GOT3 (cell line): ENCODE measurements at regions not wholly inside any gene's neighbourhood (a gene's known extent, or its start where the extent isn't known, plus 50 kb on each side); places are given as distances from the start of the nearest gene placed in this dataset.

Experiments
- DNase-seq: peaks from one replicate; lab custom pipeline; 2025; ENCODE audit warnings: mixed read lengths; lab: John Stamatoyannopoulos, UW

GRCh38 chr21:41671859-41672542 lies 94.9 kb downstream of the RIPK4 start:
- DNase-seq, result no peak

GRCh38 chr21:41671212-41671762 lies 95.6 kb downstream of the RIPK4 start:
- no peak for DNase-seq

- DNase-seq, result no peak
Observed at GRCh38 chr21:41670056-41670805, 96.6 kb downstream of the RIPK4 start.

GRCh38 chr21:41669533-41669830 lies 97.4 kb downstream of the RIPK4 start:
- no peak for DNase-seq

DNA sequence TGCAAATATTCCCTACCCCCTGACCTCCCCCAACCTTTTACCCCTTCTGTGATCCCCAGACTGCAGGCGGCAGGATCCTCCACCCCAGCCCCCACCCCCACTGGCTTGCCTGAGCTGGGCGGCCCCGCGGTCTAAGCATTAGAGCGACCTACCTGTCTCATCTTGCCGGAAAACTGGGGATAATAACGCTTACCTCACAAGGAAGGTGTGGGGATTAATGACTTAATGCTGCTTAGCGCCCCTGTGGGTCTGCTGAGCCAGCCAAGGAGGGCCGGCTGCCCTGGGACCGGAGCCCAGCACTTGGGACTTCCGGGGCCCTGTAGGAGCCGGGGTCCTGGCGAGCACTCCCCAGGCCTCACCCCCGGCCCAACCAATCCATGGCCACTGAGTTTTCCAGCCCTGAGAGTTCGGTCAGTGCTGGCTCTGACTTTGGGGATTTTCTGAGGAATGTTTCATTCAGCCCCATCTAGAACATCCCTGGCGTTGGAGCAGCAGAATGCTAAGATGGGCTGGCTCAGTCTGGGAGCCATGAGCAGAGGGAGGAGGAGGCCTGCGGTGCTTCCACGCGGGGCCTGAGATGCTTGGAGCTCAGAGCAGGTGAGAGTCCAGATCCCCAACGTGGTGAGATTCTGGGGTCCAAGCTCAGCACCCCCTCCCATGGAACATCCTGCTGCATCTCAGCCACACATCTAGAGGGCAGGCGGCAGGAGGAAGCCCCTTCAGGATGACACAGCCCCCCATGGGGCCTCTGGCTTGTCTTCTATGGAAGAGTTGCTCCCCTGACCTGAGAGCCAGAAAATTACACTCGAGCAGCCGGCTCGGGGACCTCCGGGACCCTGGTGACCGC lies 97.9 kb downstream of the RIPK4 start:
- no peak for DNase-seq

GRCh38 chr21:41668051-41668541 lies 98.8 kb downstream of the RIPK4 start:
- DNase-seq, result no peak

DNA sequence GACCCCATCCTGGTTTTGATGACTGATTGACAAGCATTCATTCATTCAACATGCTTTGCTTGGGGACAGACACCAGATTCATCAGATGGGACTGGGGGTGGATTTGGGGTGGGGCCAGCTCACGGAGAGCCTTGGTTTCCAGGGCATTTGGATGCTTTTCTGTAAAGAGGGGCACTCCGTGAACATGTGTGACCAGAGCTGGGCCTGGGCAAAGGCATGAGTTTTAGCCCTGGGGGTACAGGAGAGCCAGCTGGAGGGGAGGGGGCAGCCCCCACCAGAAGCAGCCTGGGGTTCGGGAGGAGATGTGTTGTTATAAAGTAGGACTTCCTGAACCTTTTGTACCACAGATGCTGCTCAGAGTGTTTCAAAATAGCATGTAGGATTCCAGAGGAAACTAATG lies 99.7 kb downstream of the RIPK4 start:
- DNase-seq, result no peak

DNA sequence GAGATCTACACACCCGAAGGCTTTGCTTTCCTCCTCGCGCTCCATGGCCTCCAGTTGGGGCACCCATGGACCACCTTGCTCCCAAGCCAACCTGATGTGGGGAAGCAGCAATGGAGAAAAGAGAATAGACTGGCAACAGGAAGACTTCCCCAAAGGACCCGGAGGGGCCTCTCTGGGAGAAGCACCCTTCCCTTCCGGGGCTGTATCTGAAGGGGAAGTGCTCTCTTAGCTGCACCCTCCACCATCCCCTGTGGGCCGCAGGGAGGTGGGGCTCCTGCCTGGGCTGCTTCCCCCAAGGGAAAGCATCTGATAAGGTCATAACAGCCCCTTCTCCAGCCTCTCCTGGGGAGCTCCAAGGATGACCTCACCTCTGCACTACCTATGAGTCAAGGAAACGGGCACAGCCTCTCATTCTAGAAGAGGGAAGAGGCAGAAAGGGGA lies 100.2 kb downstream of the RIPK4 start:
- no peak for DNase-seq

DNA sequence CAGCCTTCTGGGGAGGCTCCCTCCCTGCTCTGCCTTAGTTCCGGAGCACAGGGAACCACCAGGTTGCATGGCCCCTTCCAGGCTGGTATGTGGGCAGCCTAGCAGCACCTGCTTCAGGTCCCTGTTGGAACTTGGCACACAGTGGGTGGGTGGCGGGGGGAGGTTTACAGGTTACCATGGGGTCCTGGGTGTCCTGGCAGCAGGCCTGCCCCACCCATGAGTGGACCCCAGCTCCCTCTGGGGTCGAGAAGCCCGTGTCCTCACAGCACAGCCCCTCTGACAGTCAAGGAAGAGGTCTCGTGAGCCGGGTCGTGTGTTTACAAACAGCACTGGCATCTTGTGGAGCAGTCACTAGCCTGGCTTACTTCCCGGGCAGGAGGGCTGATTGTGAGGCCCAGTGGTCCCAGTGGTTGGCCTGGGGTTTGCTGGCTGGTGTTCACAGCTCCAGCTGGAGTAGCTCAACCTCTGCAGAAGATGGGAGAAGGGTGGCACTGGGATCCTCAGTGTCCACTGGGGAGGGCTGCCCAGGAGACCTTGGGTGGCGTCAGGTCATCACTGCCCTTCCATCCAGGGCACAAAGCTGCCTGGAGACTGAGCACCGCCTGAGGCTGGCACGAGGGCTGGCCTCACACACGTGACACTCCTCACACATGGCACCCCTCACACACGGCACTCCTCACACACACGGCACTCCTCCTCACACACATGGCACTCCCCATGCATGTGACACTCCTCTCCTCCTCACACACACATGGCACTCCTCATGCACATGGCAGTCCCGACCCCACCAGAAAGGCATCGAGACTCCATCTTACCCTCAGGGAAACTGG lies 100.9 kb downstream of the RIPK4 start:
- no peak for DNase-seq

GRCh38 chr21:41664881-41665765 lies 101.7 kb downstream of the RIPK4 start:
- no peak for DNase-seq

GRCh38 chr21:41663805-41664788 lies 102.8 kb downstream of the RIPK4 start:
- no peak for DNase-seq

GRCh38 chr21:41662761-41663160 lies 104.1 kb downstream of the RIPK4 start:
- DNase-seq, result no peak

DNA sequence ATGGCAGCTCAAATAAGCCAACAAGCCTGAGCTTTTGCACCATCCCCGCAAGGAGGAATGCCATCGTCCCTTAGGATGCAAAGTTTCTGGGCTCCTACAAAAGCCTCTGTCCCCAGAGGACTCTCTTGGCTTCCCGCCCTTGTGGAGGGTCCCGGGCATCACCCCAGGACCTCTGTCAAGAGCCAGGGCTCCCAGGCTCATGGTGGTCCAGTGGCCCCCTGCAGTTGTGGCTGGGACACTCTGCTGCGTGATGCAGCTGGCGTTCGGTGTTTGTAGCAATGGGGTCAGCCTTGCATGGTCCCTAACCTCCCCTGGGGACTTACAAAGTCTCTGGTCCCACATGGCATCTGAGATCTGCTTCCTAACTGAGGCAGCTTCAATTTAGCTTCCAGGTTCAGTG lies 104.7 kb downstream of the RIPK4 start:
- no peak for DNase-seq

GRCh38 chr21:41660748-41661147 lies 106.1 kb downstream of the RIPK4 start:
- no peak for DNase-seq

DNA sequence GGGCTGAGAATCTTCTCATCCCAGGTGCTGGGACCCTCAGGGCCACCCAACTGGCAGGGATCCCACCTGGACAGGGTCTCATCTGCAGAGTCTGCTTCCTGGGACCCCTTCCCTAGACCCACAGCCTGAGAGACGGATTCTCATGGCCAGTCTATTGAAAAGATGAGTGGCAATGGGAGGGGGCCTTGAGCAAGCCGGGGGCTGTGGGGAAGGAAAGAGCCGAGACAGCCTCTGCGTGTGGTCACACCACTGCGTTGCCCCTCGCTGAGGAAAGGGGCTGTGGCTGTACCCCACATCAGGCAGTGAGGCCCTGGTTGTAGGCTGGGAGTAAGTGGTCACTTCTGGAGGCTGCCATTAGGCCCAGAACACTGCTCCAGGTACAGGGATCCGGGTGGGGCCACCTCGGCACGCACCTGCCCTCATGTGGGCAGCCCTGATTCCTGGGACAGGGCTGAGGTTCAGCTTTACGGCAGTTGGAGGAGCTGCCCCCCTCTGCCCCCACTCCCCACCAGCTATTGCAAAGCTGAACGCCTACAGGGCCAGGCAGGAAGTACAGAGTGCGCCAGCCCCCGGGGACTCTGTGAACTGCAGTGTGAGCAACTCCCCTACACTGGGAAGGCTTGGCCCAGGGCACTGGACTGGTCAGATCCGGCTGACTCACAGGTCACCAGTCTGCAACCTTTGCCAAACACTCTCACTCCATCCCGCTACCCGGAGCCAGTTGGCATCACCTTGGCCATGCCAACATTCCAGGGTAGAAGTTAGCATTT lies 106.9 kb downstream of the RIPK4 start:
- no peak for DNase-seq

DNA sequence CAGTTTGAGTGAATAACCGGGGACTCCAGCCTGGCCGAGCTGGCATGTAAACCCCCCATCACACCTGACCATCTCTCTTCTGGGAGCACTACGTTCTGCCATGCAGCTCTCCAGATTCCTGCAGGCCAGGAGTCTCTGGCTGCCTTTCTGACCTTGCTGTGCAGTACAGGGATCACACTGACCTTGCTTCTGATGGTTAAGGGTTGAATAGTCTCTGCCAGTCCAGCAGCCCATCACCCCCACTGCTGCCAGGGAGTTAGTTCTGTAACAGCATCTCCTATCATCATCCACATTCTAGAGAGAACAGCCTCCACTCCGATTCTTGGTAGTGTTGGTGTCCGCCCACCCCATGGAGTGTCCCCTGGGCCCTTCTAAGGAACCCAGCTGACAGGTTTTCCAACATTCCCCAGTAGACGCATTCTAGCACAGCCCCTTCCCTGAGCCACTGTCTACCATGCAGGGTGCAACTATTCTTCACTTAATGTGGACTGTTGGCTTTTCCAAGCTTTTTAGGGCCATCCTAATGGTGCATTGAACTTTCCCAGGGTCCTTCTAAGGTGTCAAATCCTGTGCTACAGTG lies 109.8 kb downstream of the RIPK4 start:
- DNase-seq, result no peak

- DNase-seq, result no peak
Observed at GRCh38 chr21:41655259-41655658, 111.6 kb downstream of the RIPK4 start.

- no peak for DNase-seq
Observed at GRCh38 chr21:41653954-41654491, 112.8 kb downstream of the RIPK4 start.
